K562 (cell line): ENCODE measurements at regions not wholly inside any gene's neighbourhood (a gene's known extent, or its start where the extent isn't known, plus 50 kb on each side); places are given as distances from the start of the nearest gene placed in this dataset.

Source experiments
- ATAC-seq: fragments of 200-7000 bp; cut with Tn5 transposase; 3 replicates; pipeline ENCODE4 v1.9.1; 2020; ENCODE audit warnings: moderate library complexity
- BruUV-seq: library from RNA; stranded (reverse); fragments of 400-500 nt; replicated peaks from 2 replicates; lab custom pipeline; 2021; lab: Mats Ljungman, UMichigan
- CTCF ChIA-PET: fragments of 300-600 bp; formaldehyde crosslinking; extraction: SDS; loops from one replicate; lab custom pipeline; 2021; ENCODE audit warnings: low intra/inter-chr PET ratio; lab: Yijun Ruan, JAX
- POLR2A ChIA-PET: fragments of 300-600, 350-650 bp; sonication (Branson Sonifier 250); formaldehyde crosslinking; extraction: SDS; loops from one replicate; lab custom pipeline; 2021; ENCODE audit warnings: antibody characterized with exemption, inconsistent platforms; lab: Yijun Ruan, JAX
- DNase-seq, 4 experiments: peaks; one replicate each; pipeline versions ENCODE4 v3.0.0 to v3.0.0-alpha.2; 2011 to 2018; ENCODE audit warnings: low spot score in 3 of 4, mixed read lengths in 3 of 4; ENCODE audit errors: extremely low read depth in 1 of 4
- FAIRE-seq: peaks from 2 replicates; lab custom pipeline; 2011; peaks lifted over from hg19 to GRCh38; lab: Jason Lieb, UNC
- H2AFZ ChIP-seq: 2 replicates; pipeline ENCODE4 v1.6.0; 2011; ENCODE audit warnings: low read depth, low read length, control low read depth, inconsistent platforms
- H3K27ac ChIP-seq: fragments of 200-600 bp; 3 replicates; pipeline ENCODE4 v1.8.0; 2011; ENCODE audit warnings: low read depth, mild to moderate bottlenecking, control low read depth, inconsistent platforms, low read length, moderate library complexity, mixed read lengths; ENCODE audit errors: extremely low read depth
- H3K27me3 ChIP-seq, 2 experiments: fragments of 300-600 bp in 1 of 2; 2 replicates in 1 of 2; 3 replicates in 1 of 2; pipeline versions ENCODE4 v1.6.0 to v1.8.0; 2011; ENCODE audit warnings: inconsistent platforms in 2 of 2, low read length in 2 of 2, mild to moderate bottlenecking in 1 of 2, mixed read lengths in 1 of 2, moderate library complexity in 1 of 2; ENCODE audit not compliant: control insufficient read depth in 2 of 2, insufficient read depth in 2 of 2
- H3K36me3 ChIP-seq: fragments of 300-600 bp; 3 replicates; pipeline ENCODE4 v1.8.0; 2011; ENCODE audit warnings: mild to moderate bottlenecking, low read length, inconsistent platforms; ENCODE audit not compliant: control insufficient read depth, insufficient read depth
- H3K4me1 ChIP-seq, 2 experiments: fragments of 200-600 bp in 1 of 2; replicated peaks in 1 of 2; 2 replicates in 1 of 2; 3 replicates in 1 of 2; pipeline versions ENCODE4 v1.5.1 to v1.8.0; 2011; ENCODE audit warnings: inconsistent platforms in 2 of 2, low read length in 2 of 2, mild to moderate bottlenecking in 1 of 2, mixed read lengths in 1 of 2, moderate library complexity in 1 of 2; ENCODE audit not compliant: control insufficient read depth in 2 of 2, insufficient read depth in 2 of 2
- H3K4me2 ChIP-seq: 2 replicates; pipeline ENCODE4 v1.6.1; 2011; ENCODE audit warnings: low read length, control low read depth, inconsistent platforms, mixed read lengths; ENCODE audit not compliant: insufficient read depth
- H3K4me3 ChIP-seq: fragments of 200-600 bp; sonication (generic), shearing (Covaris generic); 2 replicates; pipeline ENCODE4 v1.5.1; 2016; ENCODE audit warnings: control low read depth, inconsistent platforms
- H3K79me2 ChIP-seq: fragments of 200-600 bp; 3 replicates; pipeline ENCODE4 v1.8.0; 2011; ENCODE audit warnings: low read length, inconsistent platforms; ENCODE audit not compliant: control insufficient read depth, insufficient read depth
- H3K9ac ChIP-seq, 2 experiments: 2 replicates each; pipeline versions ENCODE4 v1.6.0 to v1.6.1; 2011; ENCODE audit warnings: low read depth in 2 of 2, low read length in 2 of 2, control low read depth in 1 of 2, inconsistent platforms in 1 of 2, mild to moderate bottlenecking in 1 of 2, mixed read lengths in 1 of 2; ENCODE audit not compliant: insufficient read depth in 1 of 2
- H3K9me1 ChIP-seq: one replicate; pipeline ENCODE4 v1.6.0; 2011; ENCODE audit warnings: inconsistent platforms, mild to moderate bottlenecking, low read length, moderate library complexity; ENCODE audit not compliant: control insufficient read depth, insufficient read depth
- H3K9me3 ChIP-seq: replicated peaks from 2 replicates; pipeline ENCODE4 v1.5.1; 2011; ENCODE audit warnings: low read depth, low read length, inconsistent platforms; ENCODE audit not compliant: control insufficient read depth, insufficient read depth
- H4K20me1 ChIP-seq: replicated peaks from 2 replicates; pipeline ENCODE4 v1.6.1; 2011; ENCODE audit warnings: low read length, inconsistent platforms, mixed read lengths; ENCODE audit not compliant: control insufficient read depth, insufficient read depth
- BRCA1 ChIP-seq, 2 experiments: fragments of 450-650 bp in 1 of 2; sonication (generic) in 1 of 2; formaldehyde crosslinking in 1 of 2; IDR thresholded peaks; 2 replicates each; pipeline versions ENCODE4 v1.5.0 to v1.6.1; 2017 to 2020; ENCODE audit warnings: mild to moderate bottlenecking in 1 of 2, missing genetic modification reagents in 1 of 2
- C11orf30 ChIP-seq: fragments of 450-650 bp; IDR thresholded peaks from 2 replicates; pipeline ENCODE4 v1.6.1; 2016; ENCODE audit warnings: low read depth, mild to moderate bottlenecking
- ELF1 ChIP-seq: fragments of 200-800 bp; sonication (Bioruptor generic); IDR thresholded peaks from 2 replicates; pipeline ENCODE4 v1.6.1; 2016; ENCODE audit warnings: missing genetic modification characterization, missing compliant biosample characterization
- EP400 ChIP-seq: fragments of 450-650 bp; IDR thresholded peaks from 2 replicates; pipeline ENCODE4 v1.6.1; 2017; ENCODE audit warnings: antibody characterized with exemption, mild to moderate bottlenecking, moderate library complexity
- MAFF ChIP-seq: IDR thresholded peaks from 2 replicates; pipeline ENCODE4 v1.6.1; 2012; ENCODE audit warnings: low read length, improper control_type of control experiment
- MAFG ChIP-seq: fragments of 450-650 bp; conservative IDR thresholded peaks from 2 replicates; pipeline ENCODE4 v1.6.1; 2016; ENCODE audit warnings: missing genetic modification characterization, missing compliant biosample characterization
- MAFK ChIP-seq: IDR thresholded peaks from 2 replicates; pipeline ENCODE4 v1.6.1; 2011; ENCODE audit warnings: low read length, improper control_type of control experiment
- MBD1 ChIP-seq: fragments of 250-450 bp; sonication (Bioruptor Pico); IDR thresholded peaks from 2 replicates; pipeline ENCODE4 v1.8.0; 2022; ENCODE audit warnings: inconsistent platforms
- MBD2 ChIP-seq: sonication (generic); IDR thresholded peaks from 2 replicates; pipeline ENCODE4 v1.6.1; 2016; ENCODE audit warnings: low read depth, borderline replicate concordance
- MCM7 ChIP-seq, 2 experiments: fragments of 450-650 bp; IDR thresholded peaks; 2 replicates each; pipeline ENCODE4 v1.6.1; 2016 to 2018
- MTA2 ChIP-seq: fragments of 450-650 bp; IDR thresholded peaks from 2 replicates; pipeline ENCODE4 v1.6.1; 2016; ENCODE audit warnings: low read depth
- MXI1 ChIP-seq: IDR thresholded peaks from 2 replicates; pipeline ENCODE4 v1.6.1; 2011; ENCODE audit warnings: low read depth, mild to moderate bottlenecking, improper control_type of control experiment, low read length
- PCBP2 ChIP-seq: fragments of 200-400 bp; formaldehyde crosslinking; IDR thresholded peaks from 2 replicates; pipeline ENCODE4 v1.6.1; 2018; ENCODE audit warnings: low read length, low read depth, mild to moderate bottlenecking, moderate library complexity; ENCODE audit not compliant: poor library complexity, severe bottlenecking
- POLR2G ChIP-seq: fragments of 200-400 bp; formaldehyde crosslinking; IDR thresholded peaks from 2 replicates; pipeline ENCODE4 v1.6.1; 2017; ENCODE audit warnings: low read depth, mild to moderate bottlenecking, antibody characterized with exemption, low read length, moderate library complexity
- SMC3 ChIP-seq: conservative IDR thresholded peaks from 2 replicates; pipeline ENCODE4 v1.6.1; 2011; ENCODE audit warnings: low read depth, low read length, improper control_type of control experiment; ENCODE audit not compliant: insufficient read depth
- TBL1XR1 ChIP-seq, 2 experiments: IDR thresholded peaks; 2 replicates each; pipeline ENCODE4 v1.6.1; 2012; ENCODE audit warnings: improper control_type of control experiment in 2 of 2, low read length in 2 of 2, mild to moderate bottlenecking in 1 of 2
- ZBTB49 ChIP-seq: sonication (generic); formaldehyde crosslinking; IDR thresholded peaks from 2 replicates; pipeline ENCODE4 v1.8.0; 2022; ENCODE audit warnings: missing genetic modification reagents, mild to moderate bottlenecking, borderline replicate concordance
- ZNF217 ChIP-seq: sonication (generic); formaldehyde crosslinking; IDR thresholded peaks from 2 replicates; pipeline ENCODE4 v1.8.0; 2022; ENCODE audit warnings: mild to moderate bottlenecking, missing genetic modification reagents
- ZNF316 ChIP-seq: fragments of 450-650 bp; IDR thresholded peaks from 2 replicates; pipeline ENCODE4 v1.6.1; 2016
- ZNF395 ChIP-seq: fragments of 200-800 bp; sonication (Bioruptor generic); IDR thresholded peaks from 2 replicates; pipeline ENCODE4 v1.6.1; 2017; ENCODE audit warnings: missing genetic modification characterization, missing compliant biosample characterization
- WGBS: fragments of 100-300 bp; shearing (Covaris generic); methylation state at CpG from one replicate; pipeline ENCODE4 v1.1.6; 2016; ENCODE audit warnings: low coverage, mixed read lengths; ENCODE audit not compliant: insufficient coverage; ENCODE audit errors: missing lambda C conversion rate; 5-methylcytosine and 5-hydroxymethylcytosine counted together
- in situ Hi-C: fragments of 300-500 bp; cut with MboI; formaldehyde crosslinking; loops from 4 replicates; pipeline ENCODE4 v1.15.0; 2018; ENCODE audit warnings: inconsistent platforms, mixed read lengths
- intact Hi-C: fragments of 100-400 bp; cut with micrococcal nuclease; formaldehyde crosslinking; loops from 2 replicates; pipeline ENCODE4 v1.14.2; 2022

DNA sequence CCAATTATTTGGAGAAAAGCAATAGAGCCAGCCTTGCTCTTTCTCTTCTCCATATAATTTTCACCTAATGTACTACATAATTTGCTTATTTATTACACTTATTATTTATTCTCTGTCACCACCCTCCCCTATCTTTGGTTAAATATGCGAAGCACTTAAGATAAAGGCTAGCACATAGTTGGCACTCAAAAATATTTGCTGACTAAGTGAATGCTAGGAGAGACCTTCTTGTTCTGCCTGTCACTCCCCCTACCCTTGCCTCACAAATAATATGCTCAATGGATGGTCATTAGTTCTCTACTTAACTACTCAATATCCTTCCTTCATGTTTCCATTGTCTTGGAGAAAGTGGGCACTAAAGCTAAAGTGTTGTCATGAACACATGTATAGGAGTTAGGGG is 139.7 kb upstream of the ZC3H11B start:
- Histone ChIP-seq H3K9me3 (no peaks in the 10 kb centered on the region), H3K36me3 (no peaks in the 10 kb centered on the region), H3K27ac (no peak overlapping the region), H2AFZ (no peak overlapping the region), H4K20me1 (no peaks in the 10 kb centered on the region), H3K9me1 (no peaks in the 10 kb centered on the region), H3K27me3 (peaks cover 4 to 9% of the 10 kb centered on the region in 2 experiments), H3K4me1 (no peaks in the 10 kb centered on the region; a peak in 1 of 5 replicates), H3K4me3 (no peak overlapping the region), H3K4me2 (no peak overlapping the region), H3K9ac (no peak overlapping the region), H3K79me2 (no peaks in the 10 kb centered on the region)
- in situ Hi-C loops = no loop called here
- ATAC-seq (no peak), FAIRE-seq (no peak), DNase-seq (no peak)
- POLR2A ChIA-PET = interaction anchor here (0.7 kb wide), 1 partner anchor 44 kb away, joined by 3 read pairs; no protein-coding TSS in a partner anchor
- intact Hi-C loops = no loop called here
- no TSS peak for BruUV-seq
- CTCF ChIA-PET = no interaction called here
- whole genome bisulfite sequencing = 0% methylated on average over 1 of the region's 1 CpG
- no peak for TF ChIP-seq PCBP2
- no peak for TF ChIP-seq BRCA1 (IDR thresholded peaks at IDR 0.05)
- TF ChIP-seq BRCA1 (CRISPR knock-in tag; IDR thresholded peaks at IDR 0.05) = no peak
- TF ChIP-seq MAFK = peak; percentile 55; the same call in 1 of the 2 replicates
- no peak for TF ChIP-seq TBL1XR1 (IDR thresholded peaks at IDR 0.05; ENCODE audit: low read length in 2 of 2)
- no peak for TF ChIP-seq ZNF395 (CRISPR knock-in tag)
- no peak for TF ChIP-seq MBD1 (CRISPR knock-in tag)
- TF ChIP-seq EP400 = no peak
- no peak for TF ChIP-seq MCM7 (IDR thresholded peaks at IDR 0.05)
- TF ChIP-seq ZBTB49 (CRISPR knock-in tag) = no peak
- no peak for TF ChIP-seq ZNF217 (CRISPR knock-in tag)
- TF ChIP-seq MXI1 = no peak
- peak; percentile 82 for TF ChIP-seq ZNF316
- TF ChIP-seq C11orf30 = peak; percentile 64; the same call in 1 of the 2 replicates
- no peak for TF ChIP-seq MTA2
- no peak for TF ChIP-seq SMC3
- TF ChIP-seq MAFF = peak; percentile 66
- TF ChIP-seq MAFG (tag) = peak; percentile 63
- no peak for TF ChIP-seq ELF1 (tag)
- no peak for TF ChIP-seq MBD2
- TF ChIP-seq POLR2G = no peak
